NCI-H446 (cell line): ENCODE measurements at regions not wholly inside any gene's neighbourhood (a gene's known extent, or its start where the extent isn't known, plus 50 kb on each side); places are given as distances from the start of the nearest gene placed in this dataset.

Experiments used
- DNase-seq, 2 experiments: peaks; one replicate each; lab custom pipeline; 2025; lab: John Stamatoyannopoulos, UW

GRCh38 chr10:33126742-33127141, 168.7 kb upstream of the ITGB1 start:
- no peak for DNase-seq

GRCh38 chr10:33125522-33126517, 167.8 kb upstream of the ITGB1 start:
- DNase-seq = no peak

- DNase-seq = no peak
These were observed 167.1 kb upstream of the ITGB1 start for GRCh38 chr10:33125111-33125510.

- no peak for DNase-seq
These were observed 165.7 kb upstream of the ITGB1 start for GRCh38 chr10:33123680-33124079.

GRCh38 chr10:33122014-33122809, 164.2 kb upstream of the ITGB1 start:
- no peak for DNase-seq

GRCh38 chr10:33120700-33121099, 162.7 kb upstream of the ITGB1 start:
- DNase-seq = no peak

- DNase-seq = no peak
These were observed 162.2 kb upstream of the ITGB1 start for GRCh38 chr10:33120275-33120674.

- no peak for DNase-seq
These were observed 159.8 kb upstream of the ITGB1 start for GRCh38 chr10:33117816-33118215.

GRCh38 chr10:33117230-33117629, 159.2 kb upstream of the ITGB1 start:
- no peak for DNase-seq

GRCh38 chr10:33115738-33116719, 158.0 kb upstream of the ITGB1 start:
- DNase-seq = no peak

- no peak for DNase-seq
These were observed 156.5 kb upstream of the ITGB1 start for GRCh38 chr10:33114451-33114952.

GRCh38 chr10:33113466-33113865, 155.4 kb upstream of the ITGB1 start:
- DNase-seq = no peak

GRCh38 chr10:33112831-33113455, 154.9 kb upstream of the ITGB1 start:
- DNase-seq = no peak

GRCh38 chr10:33111488-33112051, 153.5 kb upstream of the ITGB1 start:
- DNase-seq = no peak

- no peak for DNase-seq
These were observed 151.9 kb upstream of the ITGB1 start for GRCh38 chr10:33109788-33110469.

GRCh38 chr10:33109384-33109783, 151.4 kb upstream of the ITGB1 start:
- DNase-seq = no peak

GRCh38 chr10:33107953-33108352, 149.9 kb upstream of the ITGB1 start:
- DNase-seq = no peak

GRCh38 chr10:33106767-33107166, 148.7 kb upstream of the ITGB1 start:
- no peak for DNase-seq

GRCh38 chr10:33103863-33104379, 145.9 kb upstream of the ITGB1 start:
- no peak for DNase-seq

- DNase-seq = no peak
These were observed 144.0 kb upstream of the ITGB1 start for GRCh38 chr10:33102071-33102470.
